ENCODE measurements at regions not wholly inside any gene's neighbourhood (a gene's known extent, or its start where the extent isn't known, plus 50 kb on each side); places are given as distances from the start of the nearest gene placed in this dataset.

- H3K4me1 ChIP-seq (ENCODE audit: control insufficient read depth, insufficient read depth, low read length), result no peaks in the 10 kb centered on the region
- DNase-seq (ENCODE audit: low read depth), result no peak
- H3K4me3 ChIP-seq (ENCODE audit: low read length), result no peak overlapping the region
- no peaks in the 10 kb centered on the region for H3K36me3 ChIP-seq (ENCODE audit: control insufficient read depth, insufficient read depth, low read length, severe bottlenecking)
- no peak overlapping the region for H3K9ac ChIP-seq (ENCODE audit: low read length)
- H3K27me3 ChIP-seq (replicated peaks; ENCODE audit: control insufficient read depth, insufficient read depth, low read length), result peaks cover 16% of the 10 kb centered on the region
- H3K9me3 ChIP-seq (ENCODE audit: control insufficient read depth, low read length), result peaks cover 10% of the 10 kb centered on the region
Observed at GRCh38 chrX:39766855-39767254, 330.9 kb downstream of the BCOR start.

GRCh38 chrX:39767446-39767845, 330.3 kb downstream of the BCOR start:
- Histone ChIP-seq H3K36me3 (ENCODE audit: control insufficient read depth, insufficient read depth, low read length, severe bottlenecking) (no peaks in the 10 kb centered on the region), H3K4me3 (ENCODE audit: low read length) (no peak overlapping the region), H3K9me3 (ENCODE audit: control insufficient read depth, low read length) (peaks cover 4% of the 10 kb centered on the region), H3K27me3 (replicated peaks; ENCODE audit: control insufficient read depth, insufficient read depth, low read length) (peaks cover 16% of the 10 kb centered on the region), H3K9ac (ENCODE audit: low read length) (no peak overlapping the region), H3K4me1 (ENCODE audit: control insufficient read depth, insufficient read depth, low read length) (no peaks in the 10 kb centered on the region)
- no peak for DNase-seq (ENCODE audit: low read depth)

GRCh38 chrX:39769748-39770147, 328.0 kb downstream of the BCOR start:
- Histone ChIP-seq H3K9me3 (ENCODE audit: control insufficient read depth, low read length) (peaks cover 4% of the 10 kb centered on the region), H3K4me1 (ENCODE audit: control insufficient read depth, insufficient read depth, low read length) (no peaks in the 10 kb centered on the region), H3K27me3 (replicated peaks; ENCODE audit: control insufficient read depth, insufficient read depth, low read length) (peaks cover 16% of the 10 kb centered on the region), H3K4me3 (ENCODE audit: low read length) (no peak overlapping the region), H3K9ac (ENCODE audit: low read length) (no peak overlapping the region), H3K36me3 (ENCODE audit: control insufficient read depth, insufficient read depth, low read length, severe bottlenecking) (no peaks in the 10 kb centered on the region)
- DNase-seq (ENCODE audit: low read depth), result no peak

GRCh38 chrX:39771089-39771488, 326.7 kb downstream of the BCOR start:
- peaks cover 4% of the 10 kb centered on the region for H3K9me3 ChIP-seq (ENCODE audit: control insufficient read depth, low read length)
- no peaks in the 10 kb centered on the region for H3K36me3 ChIP-seq (ENCODE audit: control insufficient read depth, insufficient read depth, low read length, severe bottlenecking)
- no peaks in the 10 kb centered on the region for H3K4me1 ChIP-seq (ENCODE audit: control insufficient read depth, insufficient read depth, low read length)
- H3K4me3 ChIP-seq (ENCODE audit: low read length), result no peak overlapping the region
- peaks cover 10% of the 10 kb centered on the region for H3K27me3 ChIP-seq (replicated peaks; ENCODE audit: control insufficient read depth, insufficient read depth, low read length)
- no peak for DNase-seq (ENCODE audit: low read depth)
- no peak overlapping the region for H3K9ac ChIP-seq (ENCODE audit: low read length)

GRCh38 chrX:39772057-39772832, 325.5 kb downstream of the BCOR start:
- Histone ChIP-seq H3K4me3 (ENCODE audit: low read length) (no peak overlapping the region), H3K27me3 (replicated peaks; ENCODE audit: control insufficient read depth, insufficient read depth, low read length) (peaks cover 11% of the 10 kb centered on the region), H3K9ac (ENCODE audit: low read length) (no peak overlapping the region), H3K4me1 (ENCODE audit: control insufficient read depth, insufficient read depth, low read length) (no peaks in the 10 kb centered on the region), H3K36me3 (ENCODE audit: control insufficient read depth, insufficient read depth, low read length, severe bottlenecking) (no peaks in the 10 kb centered on the region), H3K9me3 (ENCODE audit: control insufficient read depth, low read length) (peaks cover 4% of the 10 kb centered on the region)
- no peak for DNase-seq (ENCODE audit: low read depth)

GRCh38 chrX:39773150-39773549, 324.6 kb downstream of the BCOR start:
- DNase-seq (ENCODE audit: low read depth), result no peak
- H3K27me3 ChIP-seq (replicated peaks; ENCODE audit: control insufficient read depth, insufficient read depth, low read length), result peaks cover 17% of the 10 kb centered on the region
- no peaks in the 10 kb centered on the region for H3K36me3 ChIP-seq (ENCODE audit: control insufficient read depth, insufficient read depth, low read length, severe bottlenecking)
- no peaks in the 10 kb centered on the region for H3K4me1 ChIP-seq (ENCODE audit: control insufficient read depth, insufficient read depth, low read length)
- H3K9me3 ChIP-seq (ENCODE audit: control insufficient read depth, low read length), result peaks cover 1% of the 10 kb centered on the region
- no peak overlapping the region for H3K9ac ChIP-seq (ENCODE audit: low read length)
- no peak overlapping the region for H3K4me3 ChIP-seq (ENCODE audit: low read length)

GRCh38 chrX:39773923-39774773, 323.6 kb downstream of the BCOR start:
- no peaks in the 10 kb centered on the region for H3K36me3 ChIP-seq (ENCODE audit: control insufficient read depth, insufficient read depth, low read length, severe bottlenecking)
- no peaks in the 10 kb centered on the region for H3K4me1 ChIP-seq (ENCODE audit: control insufficient read depth, insufficient read depth, low read length)
- no peak for DNase-seq (ENCODE audit: low read depth)
- peaks cover 20% of the 10 kb centered on the region for H3K27me3 ChIP-seq (replicated peaks; ENCODE audit: control insufficient read depth, insufficient read depth, low read length)
- H3K4me3 ChIP-seq (ENCODE audit: low read length), result no peak overlapping the region
- H3K9ac ChIP-seq (ENCODE audit: low read length), result no peak overlapping the region
- no peaks in the 10 kb centered on the region for H3K9me3 ChIP-seq (ENCODE audit: control insufficient read depth, low read length)

- no peaks in the 10 kb centered on the region for H3K4me1 ChIP-seq (ENCODE audit: control insufficient read depth, insufficient read depth, low read length)
- H3K27me3 ChIP-seq (replicated peaks; ENCODE audit: control insufficient read depth, insufficient read depth, low read length), result peaks cover 13% of the 10 kb centered on the region
- no peak overlapping the region for H3K4me3 ChIP-seq (ENCODE audit: low read length)
- no peaks in the 10 kb centered on the region for H3K36me3 ChIP-seq (ENCODE audit: control insufficient read depth, insufficient read depth, low read length, severe bottlenecking)
- peaks cover 6% of the 10 kb centered on the region for H3K9me3 ChIP-seq (ENCODE audit: control insufficient read depth, low read length)
- no peak for DNase-seq (ENCODE audit: low read depth)
- H3K9ac ChIP-seq (ENCODE audit: low read length), result no peak overlapping the region
Observed at GRCh38 chrX:39774774-39775328, 322.9 kb downstream of the BCOR start.

GRCh38 chrX:39777623-39778025, 320.1 kb downstream of the BCOR start:
- H3K4me3 ChIP-seq (ENCODE audit: low read length), result no peak overlapping the region
- H3K9ac ChIP-seq (ENCODE audit: low read length), result no peak overlapping the region
- H3K36me3 ChIP-seq (ENCODE audit: control insufficient read depth, insufficient read depth, low read length, severe bottlenecking), result no peaks in the 10 kb centered on the region
- H3K9me3 ChIP-seq (ENCODE audit: control insufficient read depth, low read length), result peaks cover 15% of the 10 kb centered on the region
- peaks cover 18% of the 10 kb centered on the region for H3K27me3 ChIP-seq (replicated peaks; ENCODE audit: control insufficient read depth, insufficient read depth, low read length)
- no peak for DNase-seq (ENCODE audit: low read depth)
- no peaks in the 10 kb centered on the region for H3K4me1 ChIP-seq (ENCODE audit: control insufficient read depth, insufficient read depth, low read length)

- no peak for DNase-seq (ENCODE audit: low read depth)
- Histone ChIP-seq H3K9ac (ENCODE audit: low read length) (no peak overlapping the region), H3K27me3 (replicated peaks; ENCODE audit: control insufficient read depth, insufficient read depth, low read length) (peaks cover 25% of the 10 kb centered on the region), H3K36me3 (ENCODE audit: control insufficient read depth, insufficient read depth, low read length, severe bottlenecking) (no peaks in the 10 kb centered on the region), H3K9me3 (ENCODE audit: control insufficient read depth, low read length) (peaks cover 15% of the 10 kb centered on the region), H3K4me3 (ENCODE audit: low read length) (no peak overlapping the region), H3K4me1 (ENCODE audit: control insufficient read depth, insufficient read depth, low read length) (no peaks in the 10 kb centered on the region)
Observed at GRCh38 chrX:39779952-39780783, 317.6 kb downstream of the BCOR start.
